Esophagus muscularis mucosa (tissue), 4 donors: ENCODE measurements at regions not wholly inside any gene's neighbourhood (a gene's known extent, or its start where the extent isn't known, plus 50 kb on each side); places are given as distances from the start of the nearest gene placed in this dataset.

Experiments used
- CTCF ChIP-seq, 3 experiments: fragments of 200-600 bp in 2 of 3; fragments of 450-650 bp in 1 of 3; sonication (generic) in 2 of 3; IDR thresholded peaks; one replicate each; pipeline ENCODE4 v1.5.1; 2017 to 2019; ENCODE audit warnings: antibody characterized with exemption in 3 of 3, mild to moderate bottlenecking in 2 of 3, moderate library complexity in 1 of 3
- EP300 ChIP-seq: sonication (generic); formaldehyde crosslinking; IDR thresholded peaks from one replicate; pipeline ENCODE4 v1.6.1; 2017; ENCODE audit warnings: antibody characterized with exemption
- POLR2A ChIP-seq: fragments of 450-650 bp; IDR thresholded peaks from one replicate; pipeline ENCODE4 v1.6.1; 2017; ENCODE audit warnings: antibody characterized with exemption, moderate library complexity, mild to moderate bottlenecking, low read depth
- POLR2AphosphoS5 ChIP-seq, 2 donors: sonication (generic); formaldehyde crosslinking; IDR thresholded peaks; one replicate each; pipeline ENCODE4 v1.6.1; 2017; ENCODE audit warnings: antibody characterized with exemption in 2 of 2

- TF ChIP-seq EP300, result no peak
- no peak for TF ChIP-seq CTCF (IDR thresholded peaks at IDR 0.05)
- no peak for TF ChIP-seq POLR2A
- no peak for TF ChIP-seq POLR2AphosphoS5 (IDR thresholded peaks at IDR 0.05)
These were observed 77.1 kb downstream of the IFI44 start for GRCh38 chr1:78726686-78727085.
